ENCODE measurements at regions not wholly inside any gene's neighbourhood (a gene's known extent, or its start where the extent isn't known, plus 50 kb on each side); places are given as distances from the start of the nearest gene placed in this dataset.

GRCh38 chr4:155602351-155603140 is 64.1 kb upstream of the GUCY1A1 start:
- BruUV-seq (replicated peaks): no TSS peak
- TF ChIP-seq CTCF (conservative IDR thresholded peaks at IDR 0.05) (no peak), EZH2 (IDR thresholded peaks at IDR 0.05; ENCODE audit: low read depth) (no peak)
- H3K4me2 ChIP-seq: no peak overlapping the region

GRCh38 chr4:155600244-155600643 is 66.4 kb upstream of the GUCY1A1 start:
- BruUV-seq (replicated peaks): no TSS peak
- Histone ChIP-seq H3K27me3 (ENCODE audit: insufficient read depth, low read depth) (no peaks in the 10 kb centered on the region), H3K79me2 (ENCODE audit: low read depth) (no peaks in the 10 kb centered on the region), H3K4me2 (no peak overlapping the region), H3F3A (ENCODE audit: insufficient read depth, low read depth) (no peaks in the 10 kb centered on the region), H3K36me3 (ENCODE audit: low read depth) (no peaks in the 10 kb centered on the region), H3K9me2 (ENCODE audit: insufficient read depth) (no peaks in the 10 kb centered on the region), H2AFZ (no peak overlapping the region), H4K20me1 (ENCODE audit: insufficient read depth) (no peaks in the 10 kb centered on the region), H3K4me3 (no peak overlapping the region), H3K27ac (no peak overlapping the region), H3K4me1 (replicated peaks; ENCODE audit: insufficient read depth) (no peaks in the 10 kb centered on the region), H3K9me3 (ENCODE audit: insufficient read depth, low read depth) (no peaks in the 10 kb centered on the region)
- POLR2A ChIA-PET (ENCODE audit: unreplicated experiment): no interaction called here
- CTCF ChIA-PET: no interaction called here
- no peak for TF ChIP-seq CTCF (conservative IDR thresholded peaks at IDR 0.05)
- TF ChIP-seq EZH2 (IDR thresholded peaks at IDR 0.05; ENCODE audit: low read depth): no peak
- DNase-seq: no peak
- intact Hi-C loops (cut with micrococcal nuclease; ENCODE audit: unreplicated experiment): loop anchor here (5.0 kb wide), 2 partner anchors 68 to 157 kb away; partner anchors contain the start of gene GUCY1B1

More at GRCh38 chr4:155602351-155603140, 64.1 kb upstream of the GUCY1A1 start:
- Histone ChIP-seq H3K27me3 (ENCODE audit: insufficient read depth, low read depth) (no peaks in the 10 kb centered on the region), H4K20me1 (ENCODE audit: insufficient read depth) (no peaks in the 10 kb centered on the region), H3K79me2 (ENCODE audit: low read depth) (no peaks in the 10 kb centered on the region), H3F3A (ENCODE audit: insufficient read depth, low read depth) (no peaks in the 10 kb centered on the region), H3K9me2 (ENCODE audit: insufficient read depth) (no peaks in the 10 kb centered on the region), H3K36me3 (ENCODE audit: low read depth) (no peaks in the 10 kb centered on the region), H2AFZ (no peak overlapping the region), H3K27ac (peak overlapping the region; percentile 39; the same call in 1 of the 2 replicates), H3K4me3 (no peak overlapping the region), H3K4me1 (replicated peaks; ENCODE audit: insufficient read depth) (no peaks in the 10 kb centered on the region), H3K9me3 (ENCODE audit: insufficient read depth, low read depth) (no peaks in the 10 kb centered on the region)
- CTCF ChIA-PET: no interaction called here
- intact Hi-C loops (cut with micrococcal nuclease; ENCODE audit: unreplicated experiment): loop anchor here (5.0 kb wide), 2 partner anchors 70 to 155 kb away; partner anchors contain the start of gene GUCY1B1
- POLR2A ChIA-PET (ENCODE audit: unreplicated experiment): interaction anchor here (0.7 kb wide), 1 partner anchor 199 kb away, joined by 3 read pairs; no protein-coding TSS in a partner anchor
- DNase-seq: peak; percentile 28 to 69

GRCh38 chr4:155599596-155599995 is 67.1 kb upstream of the GUCY1A1 start:
- Histone ChIP-seq H3K4me3 (no peak overlapping the region), H3K79me2 (ENCODE audit: low read depth) (no peaks in the 10 kb centered on the region), H3K9me3 (ENCODE audit: insufficient read depth, low read depth) (no peaks in the 10 kb centered on the region), H2AFZ (no peak overlapping the region), H3K4me1 (replicated peaks; ENCODE audit: insufficient read depth) (no peaks in the 10 kb centered on the region), H3K9me2 (ENCODE audit: insufficient read depth) (no peaks in the 10 kb centered on the region), H3K27me3 (ENCODE audit: insufficient read depth, low read depth) (no peaks in the 10 kb centered on the region), H3K4me2 (no peak overlapping the region), H3K36me3 (ENCODE audit: low read depth) (no peaks in the 10 kb centered on the region), H3K27ac (no peak overlapping the region), H4K20me1 (ENCODE audit: insufficient read depth) (no peaks in the 10 kb centered on the region), H3F3A (ENCODE audit: insufficient read depth, low read depth) (no peaks in the 10 kb centered on the region)
- no peak for DNase-seq
- intact Hi-C loops (cut with micrococcal nuclease; ENCODE audit: unreplicated experiment): no loop called here
- BruUV-seq (replicated peaks): no TSS peak
- TF ChIP-seq EZH2 (IDR thresholded peaks at IDR 0.05; ENCODE audit: low read depth) (no peak), CTCF (conservative IDR thresholded peaks at IDR 0.05) (no peak)
- ChIA-PET POLR2A (ENCODE audit: unreplicated experiment) (no interaction called here), CTCF (no interaction called here)
